ENCODE measurements at regions not wholly inside any gene's neighbourhood (a gene's known extent, or its start where the extent isn't known, plus 50 kb on each side); places are given as distances from the start of the nearest gene placed in this dataset.

DNA sequence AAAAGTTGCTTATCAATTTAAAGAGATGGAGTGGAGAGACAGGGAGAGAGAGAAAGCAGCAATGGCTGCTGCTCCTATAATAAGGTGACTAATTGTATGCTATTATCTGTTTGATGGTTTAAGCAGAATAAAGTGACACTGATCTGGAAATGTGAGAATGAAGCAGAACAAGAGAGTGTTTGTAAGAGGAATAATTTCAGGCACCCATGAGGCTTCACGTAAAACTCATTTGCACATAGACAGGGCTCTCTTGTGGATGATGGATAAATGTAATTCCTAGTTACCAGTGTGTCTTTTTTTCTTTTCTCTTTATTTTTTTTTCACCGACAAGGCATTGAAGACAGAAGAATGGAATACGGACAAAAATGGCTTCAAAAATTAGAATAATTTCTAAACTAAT lies 228.8 kb upstream of the TYRP1 start:
- H4K20me1 ChIP-seq (ENCODE audit: insufficient read depth, low read length), result no peaks in the 10 kb centered on the region
- H2AFZ ChIP-seq (ENCODE audit: low read depth, low read length), result no peak overlapping the region
- H3K36me3 ChIP-seq (ENCODE audit: insufficient read depth, low read length), result no peaks in the 10 kb centered on the region
- H3K4me2 ChIP-seq (ENCODE audit: insufficient read depth, low read length), result no peak overlapping the region
- ATAC-seq (ENCODE audit: insufficient read depth, low read depth) (no peak), DNase-seq (no peak)
- H3K9ac ChIP-seq (ENCODE audit: low read depth, low read length), result no peak overlapping the region
- no peaks in the 10 kb centered on the region for H3K27me3 ChIP-seq (ENCODE audit: insufficient read depth, low read length, poor library complexity)
- H3K27ac ChIP-seq (ENCODE audit: low read length), result no peak overlapping the region
- H3K4me3 ChIP-seq (ENCODE audit: low read depth in 1 of 2, low read length in 2 of 2), result no peak overlapping the region
- TF ChIP-seq, protein P1, sequence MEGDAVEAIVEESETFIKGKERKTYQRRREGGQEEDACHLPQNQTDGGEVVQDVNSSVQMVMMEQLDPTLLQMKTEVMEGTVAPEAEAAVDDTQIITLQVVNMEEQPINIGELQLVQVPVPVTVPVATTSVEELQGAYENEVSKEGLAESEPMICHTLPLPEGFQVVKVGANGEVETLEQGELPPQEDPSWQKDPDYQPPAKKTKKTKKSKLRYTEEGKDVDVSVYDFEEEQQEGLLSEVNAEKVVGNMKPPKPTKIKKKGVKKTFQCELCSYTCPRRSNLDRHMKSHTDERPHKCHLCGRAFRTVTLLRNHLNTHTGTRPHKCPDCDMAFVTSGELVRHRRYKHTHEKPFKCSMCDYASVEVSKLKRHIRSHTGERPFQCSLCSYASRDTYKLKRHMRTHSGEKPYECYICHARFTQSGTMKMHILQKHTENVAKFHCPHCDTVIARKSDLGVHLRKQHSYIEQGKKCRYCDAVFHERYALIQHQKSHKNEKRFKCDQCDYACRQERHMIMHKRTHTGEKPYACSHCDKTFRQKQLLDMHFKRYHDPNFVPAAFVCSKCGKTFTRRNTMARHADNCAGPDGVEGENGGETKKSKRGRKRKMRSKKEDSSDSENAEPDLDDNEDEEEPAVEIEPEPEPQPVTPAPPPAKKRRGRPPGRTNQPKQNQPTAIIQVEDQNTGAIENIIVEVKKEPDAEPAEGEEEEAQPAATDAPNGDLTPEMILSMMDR (IDR thresholded peaks at IDR 0.05; ENCODE audit: borderline replicate concordance, extremely low read depth, low read length, poor library complexity, severe bottlenecking), result no peak
- no peak for TF ChIP-seq EZH2 (IDR thresholded peaks at IDR 0.05; ENCODE audit: borderline replicate concordance, low read depth, low read length, severe bottlenecking)
- no peaks in the 10 kb centered on the region for H3K4me1 ChIP-seq (ENCODE audit: insufficient read depth, low read length)
- H3K79me2 ChIP-seq (ENCODE audit: insufficient read depth, low read length), result no peaks in the 10 kb centered on the region
- H3K9me3 ChIP-seq (ENCODE audit: insufficient read depth, low read length, severe bottlenecking), result no peaks in the 10 kb centered on the region

DNA sequence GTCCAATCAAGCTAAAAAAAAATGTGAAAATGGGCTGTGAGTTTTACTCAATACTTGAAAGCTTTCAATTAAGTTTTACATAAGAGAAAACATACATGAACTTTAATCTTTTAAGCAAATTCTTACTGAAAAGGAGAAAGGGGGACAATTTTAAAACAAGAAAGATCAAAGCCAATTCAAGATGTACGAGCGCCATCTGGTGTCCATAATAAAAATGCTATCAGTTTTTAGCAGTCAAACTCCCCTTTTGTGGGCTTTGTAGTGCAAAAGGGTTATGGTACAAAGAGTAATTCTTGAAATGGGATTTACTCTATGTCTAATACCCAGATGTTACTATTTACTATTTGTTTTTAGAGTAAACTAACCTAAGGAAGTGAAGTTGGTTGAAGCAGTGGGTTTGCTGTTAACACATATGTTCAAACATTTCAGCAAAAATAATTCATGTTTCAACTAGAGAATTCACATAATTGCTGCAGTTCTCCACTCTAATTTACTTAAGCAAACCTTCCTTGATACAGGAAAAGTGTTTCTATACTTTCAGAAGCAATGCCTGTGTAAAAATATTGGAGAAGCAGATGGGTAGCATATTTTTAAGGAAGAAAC lies 228.2 kb upstream of the TYRP1 start:
- ATAC-seq (ENCODE audit: insufficient read depth, low read depth), result no peak
- Histone ChIP-seq H4K20me1 (ENCODE audit: insufficient read depth, low read length) (no peaks in the 10 kb centered on the region), H2AFZ (ENCODE audit: low read depth, low read length) (no peak overlapping the region), H3K36me3 (ENCODE audit: insufficient read depth, low read length) (no peaks in the 10 kb centered on the region), H3K4me3 (ENCODE audit: low read depth in 1 of 2, low read length in 2 of 2) (no peak overlapping the region), H3K27me3 (ENCODE audit: insufficient read depth, low read length, poor library complexity) (no peaks in the 10 kb centered on the region), H3K27ac (ENCODE audit: low read length) (no peak overlapping the region), H3K4me2 (ENCODE audit: insufficient read depth, low read length) (no peak overlapping the region), H3K9ac (ENCODE audit: low read depth, low read length) (no peak overlapping the region), H3K79me2 (ENCODE audit: insufficient read depth, low read length) (no peaks in the 10 kb centered on the region), H3K4me1 (ENCODE audit: insufficient read depth, low read length) (no peaks in the 10 kb centered on the region), H3K9me3 (ENCODE audit: insufficient read depth, low read length, severe bottlenecking) (no peaks in the 10 kb centered on the region)
- TF ChIP-seq EZH2 (IDR thresholded peaks at IDR 0.05; ENCODE audit: borderline replicate concordance, low read depth, low read length, severe bottlenecking), result no peak
- TF ChIP-seq, protein P1 (IDR thresholded peaks at IDR 0.05; ENCODE audit: borderline replicate concordance, extremely low read depth, low read length, poor library complexity, severe bottlenecking), result peak; percentile 72
- DNase-seq, result no peak

DNA sequence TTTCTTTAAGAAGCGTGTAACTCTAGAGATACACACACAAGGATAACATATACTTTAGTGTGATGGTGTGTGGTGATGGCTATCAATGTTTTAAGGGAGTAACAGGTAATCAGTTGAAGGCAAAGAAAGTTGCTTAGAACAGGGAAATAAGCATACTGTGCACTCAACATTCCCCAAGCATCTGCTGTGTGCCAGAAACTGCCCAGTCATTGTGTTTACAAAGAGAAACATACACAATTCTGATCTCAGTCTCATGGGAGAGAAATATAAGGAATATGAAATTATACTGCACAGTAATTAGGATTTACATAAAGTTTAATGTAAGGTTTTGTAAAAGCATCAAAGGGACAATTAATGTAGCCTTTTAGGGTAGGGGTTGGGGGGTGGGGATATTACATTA lies 224.1 kb upstream of the TYRP1 start:
- H4K20me1 ChIP-seq (ENCODE audit: insufficient read depth, low read length), result no peaks in the 10 kb centered on the region
- H2AFZ ChIP-seq (ENCODE audit: low read depth, low read length), result no peak overlapping the region
- no peaks in the 10 kb centered on the region for H3K36me3 ChIP-seq (ENCODE audit: insufficient read depth, low read length)
- no peak overlapping the region for H3K4me2 ChIP-seq (ENCODE audit: insufficient read depth, low read length)
- no peak overlapping the region for H3K4me3 ChIP-seq (ENCODE audit: low read depth in 1 of 2, low read length in 2 of 2)
- H3K79me2 ChIP-seq (ENCODE audit: insufficient read depth, low read length), result no peaks in the 10 kb centered on the region
- ATAC-seq (ENCODE audit: insufficient read depth, low read depth), result no peak
- H3K27ac ChIP-seq (ENCODE audit: low read length), result no peak overlapping the region
- no peaks in the 10 kb centered on the region for H3K4me1 ChIP-seq (ENCODE audit: insufficient read depth, low read length)
- DNase-seq, result no peak
- no peak for TF ChIP-seq EZH2 (IDR thresholded peaks at IDR 0.05; ENCODE audit: borderline replicate concordance, low read depth, low read length, severe bottlenecking)
- TF ChIP-seq, protein P1 (IDR thresholded peaks at IDR 0.05; ENCODE audit: borderline replicate concordance, extremely low read depth, low read length, poor library complexity, severe bottlenecking), result no peak
- no peaks in the 10 kb centered on the region for H3K9me3 ChIP-seq (ENCODE audit: insufficient read depth, low read length, severe bottlenecking)
- H3K27me3 ChIP-seq (ENCODE audit: insufficient read depth, low read length, poor library complexity), result no peaks in the 10 kb centered on the region
- H3K9ac ChIP-seq (ENCODE audit: low read depth, low read length), result no peak overlapping the region
